ENCODE measurements at regions not wholly inside any gene's neighbourhood (a gene's known extent, or its start where the extent isn't known, plus 50 kb on each side); places are given as distances from the start of the nearest gene placed in this dataset.

GRCh38 chr9:86452201-86452828, 98.1 kb upstream of the TUT7 start:
- DNase-seq (ENCODE audit: low read depth) = no peak

- DNase-seq (ENCODE audit: low read depth) = no peak
These were observed 95.0 kb upstream of the TUT7 start for GRCh38 chr9:86449246-86449645.

DNA sequence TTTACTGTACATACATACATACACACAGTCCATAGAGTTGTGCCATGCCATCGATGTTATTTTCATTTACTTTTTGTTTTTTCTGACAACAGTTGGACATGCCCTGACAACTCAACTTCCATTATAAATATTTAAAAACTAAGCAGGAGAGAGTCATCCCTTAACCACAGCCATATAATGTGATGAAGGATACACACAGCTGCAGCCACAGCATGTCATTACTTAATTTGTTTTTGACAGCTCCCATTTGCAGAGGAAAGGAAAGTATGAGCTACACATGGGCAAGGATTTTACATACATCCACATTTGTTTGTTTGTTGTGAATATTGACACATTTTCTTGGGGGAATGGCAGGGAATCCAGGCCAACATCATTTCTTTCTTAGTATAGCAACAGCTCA, 91.5 kb upstream of the TUT7 start:
- DNase-seq (ENCODE audit: low read depth) = no peak

GRCh38 chr9:86443992-86444391, 89.8 kb upstream of the TUT7 start:
- no peak for DNase-seq (ENCODE audit: low read depth)

DNA sequence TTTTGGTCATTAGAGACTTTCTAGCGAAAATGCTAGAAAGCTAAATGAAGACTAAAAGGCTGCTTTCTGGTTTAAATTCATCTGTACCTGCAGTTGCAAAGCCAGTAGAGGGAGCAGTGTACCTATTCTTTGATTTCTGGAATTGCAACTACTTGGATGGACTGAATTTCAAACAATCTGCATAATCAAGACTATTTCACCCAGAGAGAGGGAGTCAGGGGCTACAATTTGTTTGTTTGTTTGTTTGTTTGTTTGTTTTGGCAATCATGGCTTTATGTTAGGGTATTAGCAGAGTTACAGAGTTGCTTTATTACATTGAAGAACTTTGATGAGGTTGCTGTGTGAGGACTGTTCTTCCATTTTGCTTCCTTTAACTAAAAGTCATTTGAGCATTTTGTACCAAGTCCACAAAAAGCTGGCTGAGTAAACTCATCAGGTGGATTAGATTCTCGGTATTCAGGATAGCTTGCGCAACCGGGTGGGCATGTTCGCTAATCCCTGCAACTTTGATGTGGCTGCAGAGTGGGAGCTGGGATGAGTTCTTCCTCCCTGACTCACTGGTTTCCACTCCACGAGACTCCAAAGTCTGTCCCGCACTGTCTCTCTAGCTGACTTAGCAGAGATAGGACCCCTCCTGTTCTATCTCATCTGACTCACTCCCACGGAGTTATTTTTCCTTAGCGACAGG, 80.0 kb upstream of the TUT7 start:
- DNase-seq (ENCODE audit: low read depth) = peak; percentile 77

- no peak for DNase-seq (ENCODE audit: low read depth)
These were observed 70.2 kb upstream of the TUT7 start for GRCh38 chr9:86424251-86424891.

DNA sequence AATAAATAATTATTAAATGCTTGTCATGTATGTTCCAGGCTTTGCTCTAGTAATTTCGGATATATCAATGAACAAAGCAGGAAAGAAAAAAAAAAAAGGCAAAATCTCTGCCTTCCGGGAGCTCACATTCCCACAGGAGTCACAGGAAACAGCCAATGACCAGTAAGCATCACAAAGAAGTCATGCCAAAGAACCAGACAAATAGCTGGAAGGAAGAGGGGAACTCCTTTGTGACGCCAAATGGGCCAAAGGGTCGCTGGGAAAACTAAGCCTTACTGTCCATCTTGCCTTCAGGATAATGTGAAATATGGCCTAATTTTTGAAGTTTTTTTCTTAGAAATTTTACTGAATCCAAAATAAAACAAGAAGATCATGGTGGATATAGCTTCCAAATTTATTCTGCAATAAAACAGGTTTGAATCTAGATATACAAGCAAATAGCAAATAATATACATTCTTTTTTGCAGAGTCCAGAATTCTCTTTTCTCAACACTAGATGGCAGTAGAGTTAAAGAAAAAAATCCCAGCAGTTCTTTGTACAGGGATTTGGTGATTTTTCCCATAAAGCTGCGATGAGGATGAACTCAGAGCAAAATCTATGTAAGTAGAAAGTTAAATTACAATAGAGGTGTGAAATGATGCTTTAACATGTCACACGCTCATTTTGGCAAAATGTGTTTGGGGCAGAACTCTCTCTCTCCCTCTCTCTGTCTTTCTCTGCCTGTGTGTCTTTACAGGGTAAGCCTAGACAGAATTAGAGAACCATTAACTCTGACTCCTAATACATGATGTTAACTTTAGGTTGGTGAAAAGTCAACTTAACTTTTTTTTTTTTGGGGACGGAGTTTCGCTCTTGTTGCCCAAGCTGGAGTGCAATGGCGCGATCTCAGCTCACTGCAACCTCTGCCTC, 60.0 kb upstream of the TUT7 start:
- no peak for DNase-seq (ENCODE audit: low read depth)

DNA sequence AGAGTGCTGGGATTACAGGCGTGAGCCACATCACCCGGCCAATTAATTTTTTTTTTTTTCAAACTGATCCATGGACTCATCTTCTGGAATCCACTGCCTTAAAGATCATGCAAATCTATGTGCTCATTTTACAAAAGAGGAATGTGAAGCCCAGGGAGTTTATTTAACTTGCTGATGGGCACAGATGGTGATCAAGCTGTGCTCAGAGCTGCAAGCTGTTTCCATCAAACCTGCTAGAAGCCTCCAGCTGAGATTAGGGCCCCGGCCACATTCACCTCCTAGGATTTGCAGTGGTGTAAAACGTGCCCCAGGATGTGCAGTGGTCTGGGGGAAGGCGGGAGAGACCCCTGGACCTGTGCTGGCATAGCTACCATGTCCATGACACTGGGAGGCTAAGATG, 56.1 kb upstream of the TUT7 start:
- DNase-seq (ENCODE audit: low read depth) = no peak

DNA sequence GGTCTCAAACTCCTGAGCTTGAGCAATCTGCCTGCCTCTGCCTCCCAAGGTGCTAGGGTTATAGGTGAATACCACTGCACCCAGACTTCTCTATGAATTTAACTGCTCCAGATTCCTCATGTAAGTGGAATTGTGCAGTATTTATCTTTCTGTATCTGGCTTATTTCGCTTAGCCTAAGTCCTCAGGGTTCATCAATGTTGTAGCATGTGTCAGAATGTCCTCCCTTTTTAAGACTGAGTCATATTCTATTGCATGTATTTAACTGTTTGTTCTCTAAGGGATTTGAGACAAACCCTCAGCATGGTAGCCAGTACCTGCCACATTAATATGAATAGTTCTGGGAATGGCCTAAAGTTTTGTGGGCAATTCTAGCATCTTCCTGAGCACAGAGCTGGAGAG, 53.9 kb upstream of the TUT7 start:
- DNase-seq (ENCODE audit: low read depth) = no peak

- DNase-seq (ENCODE audit: low read depth) = no peak
These were observed 52.8 kb upstream of the TUT7 start for GRCh38 chr9:86407022-86407421.

- no peak for DNase-seq (ENCODE audit: low read depth)
These were observed 52.2 kb upstream of the TUT7 start for GRCh38 chr9:86406366-86406765.

GRCh38 chr9:86405926-86406325, 51.7 kb upstream of the TUT7 start:
- no peak for DNase-seq (ENCODE audit: low read depth)

DNA sequence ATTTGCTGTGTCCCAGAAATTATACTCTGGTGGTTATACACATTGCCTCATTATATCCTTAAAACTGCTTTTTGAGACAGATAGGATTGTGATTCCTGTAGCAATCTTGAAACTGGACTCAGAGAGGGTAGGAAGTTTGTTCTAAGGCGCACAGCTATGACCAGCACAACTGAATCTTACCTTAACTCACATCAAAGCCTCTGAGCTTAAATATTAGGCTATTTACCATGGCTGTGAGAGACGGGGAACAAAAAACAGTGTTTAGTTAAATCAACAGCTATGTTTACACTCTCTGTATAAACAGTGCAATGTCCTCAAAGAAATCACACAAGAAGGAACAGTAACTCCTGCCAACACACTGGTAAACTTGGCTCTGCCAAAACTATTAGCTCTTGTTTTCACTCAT, 50.9 kb upstream of the TUT7 start:
- no peak for DNase-seq (ENCODE audit: low read depth)

Measured in forelimb muscle (tissue), 1 donor.